Heart right ventricle (tissue), 16 donors: ENCODE measurements at regions not wholly inside any gene's neighbourhood (a gene's known extent, or its start where the extent isn't known, plus 50 kb on each side); places are given as distances from the start of the nearest gene placed in this dataset.

ENCODE experiments used
- ATAC-seq, 8 donors: fragments of 200-7000 bp; cut with Tn5 transposase; one replicate each; pipeline ENCODE4 v1.9.1; 2020; ENCODE audit warnings: mild to moderate bottlenecking in 8 of 8, moderate library complexity in 8 of 8, moderate number of reproducible peaks in 1 of 8
- DNase-seq, 2 donors: peaks; one replicate each; pipeline ENCODE4 v3.0.0-alpha.2; 2020
- H3K27ac ChIP-seq, 10 donors: fragments of 200-600 bp; sonication (generic) in 2 of 10; one replicate each; pipeline versions ENCODE4 v1.5.0 to v1.8.0; 2020 to 2022; ENCODE audit warnings: mild to moderate bottlenecking in 3 of 10
- H3K27me3 ChIP-seq, 7 donors: fragments of 200-600 bp; one replicate each; pipeline ENCODE4 v1.8.0; 2021 to 2022; ENCODE audit warnings: mild to moderate bottlenecking in 2 of 7
- H3K36me3 ChIP-seq, 9 donors: fragments of 200-600 bp; sonication (generic) in 1 of 9; one replicate each; pipeline versions ENCODE4 v1.5.0 to v1.8.0; 2020 to 2022; ENCODE audit warnings: mild to moderate bottlenecking in 2 of 9
- H3K4me1 ChIP-seq, 9 donors: fragments of 200-600 bp; sonication (generic) in 1 of 9; one replicate each; pipeline versions ENCODE4 v1.5.0 to v1.8.0; 2020 to 2022; ENCODE audit warnings: mild to moderate bottlenecking in 4 of 9
- H3K4me3 ChIP-seq, 10 donors: fragments of 200-600 bp; sonication (generic) in 2 of 10; one replicate each; pipeline versions ENCODE4 v1.5.0 to v1.8.0; 2020 to 2022; ENCODE audit warnings: mild to moderate bottlenecking in 7 of 10, moderate library complexity in 2 of 10
- H3K9me3 ChIP-seq, 11 donors: fragments of 200-600 bp in 10 of 11; sonication (generic) in 2 of 11; one replicate each; pipeline versions ENCODE4 v1.5.0 to v1.8.0; 2013 to 2022; ENCODE audit warnings: mild to moderate bottlenecking in 2 of 11, control low read depth in 1 of 11, moderate library complexity in 1 of 11
- WGBS, 2 donors: extraction: QIAGEN DNeasy Blood & Tissue Kit; methylation state at CpG; one replicate each; pipeline ENCODE4 v1.1.7; 2013; ENCODE audit warnings: inconsistent platforms in 1 of 2; 5-methylcytosine and 5-hydroxymethylcytosine counted together
- intact Hi-C, 10 donors: fragments of 100-400 bp; cut with DNase I; formaldehyde crosslinking; loops; one replicate each; pipeline versions ENCODE4 v1.11.1 to v1.14.2; 2022
- TF ChIP-seq, protein P1 (sequence below), 9 donors: fragments of 200-600 bp; sonication (generic) in 2 of 9; IDR thresholded peaks; one replicate each; pipeline versions ENCODE4 v1.5.0 to v1.8.0; 2021 to 2022; ENCODE audit warnings: antibody characterized with exemption in 9 of 9, mild to moderate bottlenecking in 5 of 9, moderate library complexity in 1 of 9
- donor health status: Arrhythmogenic right ventricular cardiomyopathy.
- donor health status: ischemic (EF 13 %, LVEDD 7.1; RV severe dilation, severe dysfunction).
- donor health status: healthy with polysubstance abuse.
- donor health status: DM: no; HTN: yes; CAD: no.
- donor health status: DM: no; HTN: no; CAD: no.
- donor health status: ischemic (EF 25% LVEDD 6.9; RV normal size, moderate dysfunction).
- donor health status: ischemic (EF 25% LVEDD 5.7; RV mildly dilated, moderate dysfunction).
- donor health status: healthy.
- donor health status: DM: yes; HTN: yes; CAD: no.
- donor health status: Ischemic cardiomyopathy.
- donor health status: ischemic (EF 35%, LVEDD 5.7; RV mildly dilated, moderate dysfunction).
- donor health status: nonischemic (EF 11% LVEDD 7.7; RV severe dilation, severe dysfunction).
- donor health status: DM: yes; HTN: yes; CAD: no.
- donor health status: PGD.
- donor health status: ischemic (EF 29% LVEDD 5.4; RV normal size, mild dysfunction).
- donor health status: nonischemic (EF 23%, LVEDD 6.1; RV moderate dilation, normal function).

DNA sequence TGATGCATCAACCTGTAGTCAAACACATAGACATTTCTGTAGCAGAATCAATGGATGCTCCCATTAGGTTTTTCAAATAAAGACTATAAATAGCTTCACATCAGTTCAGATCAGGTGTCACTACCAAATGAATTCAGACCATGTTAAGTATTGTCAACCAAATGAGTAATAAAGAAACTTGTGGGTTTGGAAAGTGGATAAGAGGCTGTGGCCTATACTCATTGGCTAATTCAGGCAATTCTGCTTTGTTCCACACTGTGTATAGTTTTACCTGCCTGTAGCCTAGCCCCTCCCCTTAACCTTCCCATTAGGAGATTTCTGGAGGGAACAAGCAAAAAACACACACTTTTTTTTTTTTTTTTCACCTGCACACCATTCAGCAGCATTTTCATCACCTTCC is 321.2 kb downstream of the HLX start:
- Histone ChIP-seq H3K27me3 (no peaks in the 10 kb centered on the region), H3K4me3 (no peak overlapping the region), H3K9me3 (peaks cover 0 to 23% (median 0%) of the 10 kb centered on the region in 11 donors), H3K36me3 (no peaks in the 10 kb centered on the region), H3K4me1 (peaks cover 0 to 37% (median 25%) of the 10 kb centered on the region in 9 donors), H3K27ac (no peak overlapping the region)
- intact Hi-C loops: loop anchor here in 9 of 10 donors (5.0 to 10.0 kb wide), 12 partner anchors 234 to 396 kb away; partner anchors contain the start of gene HLX (in 3 of the 9)
- ATAC-seq: no peak
- TF ChIP-seq, protein P1, sequence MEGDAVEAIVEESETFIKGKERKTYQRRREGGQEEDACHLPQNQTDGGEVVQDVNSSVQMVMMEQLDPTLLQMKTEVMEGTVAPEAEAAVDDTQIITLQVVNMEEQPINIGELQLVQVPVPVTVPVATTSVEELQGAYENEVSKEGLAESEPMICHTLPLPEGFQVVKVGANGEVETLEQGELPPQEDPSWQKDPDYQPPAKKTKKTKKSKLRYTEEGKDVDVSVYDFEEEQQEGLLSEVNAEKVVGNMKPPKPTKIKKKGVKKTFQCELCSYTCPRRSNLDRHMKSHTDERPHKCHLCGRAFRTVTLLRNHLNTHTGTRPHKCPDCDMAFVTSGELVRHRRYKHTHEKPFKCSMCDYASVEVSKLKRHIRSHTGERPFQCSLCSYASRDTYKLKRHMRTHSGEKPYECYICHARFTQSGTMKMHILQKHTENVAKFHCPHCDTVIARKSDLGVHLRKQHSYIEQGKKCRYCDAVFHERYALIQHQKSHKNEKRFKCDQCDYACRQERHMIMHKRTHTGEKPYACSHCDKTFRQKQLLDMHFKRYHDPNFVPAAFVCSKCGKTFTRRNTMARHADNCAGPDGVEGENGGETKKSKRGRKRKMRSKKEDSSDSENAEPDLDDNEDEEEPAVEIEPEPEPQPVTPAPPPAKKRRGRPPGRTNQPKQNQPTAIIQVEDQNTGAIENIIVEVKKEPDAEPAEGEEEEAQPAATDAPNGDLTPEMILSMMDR (IDR thresholded peaks at IDR 0.05): no peak
- no peak for DNase-seq

GRCh38 chr1:221201773-221202172 is 322.5 kb downstream of the HLX start:
- ATAC-seq (no peak), DNase-seq (no peak)
- intact Hi-C loops: loop anchor here in 9 of 10 donors (2.0 to 10.0 kb wide), 13 partner anchors 233 to 397 kb away; partner anchors contain the start of gene HLX (in 3 of the 9)
- no peaks in the 10 kb centered on the region for H3K27me3 ChIP-seq
- H3K27ac ChIP-seq: no peak overlapping the region
- no peak overlapping the region for H3K4me3 ChIP-seq
- H3K36me3 ChIP-seq: no peaks in the 10 kb centered on the region
- TF ChIP-seq, protein P1 (IDR thresholded peaks at IDR 0.05): no peak
- H3K4me1 ChIP-seq: peaks cover 0 to 37% (median 25%) of the 10 kb centered on the region in 9 donors
- H3K9me3 ChIP-seq: peaks cover 0 to 14% (median 0%) of the 10 kb centered on the region in 11 donors

DNA sequence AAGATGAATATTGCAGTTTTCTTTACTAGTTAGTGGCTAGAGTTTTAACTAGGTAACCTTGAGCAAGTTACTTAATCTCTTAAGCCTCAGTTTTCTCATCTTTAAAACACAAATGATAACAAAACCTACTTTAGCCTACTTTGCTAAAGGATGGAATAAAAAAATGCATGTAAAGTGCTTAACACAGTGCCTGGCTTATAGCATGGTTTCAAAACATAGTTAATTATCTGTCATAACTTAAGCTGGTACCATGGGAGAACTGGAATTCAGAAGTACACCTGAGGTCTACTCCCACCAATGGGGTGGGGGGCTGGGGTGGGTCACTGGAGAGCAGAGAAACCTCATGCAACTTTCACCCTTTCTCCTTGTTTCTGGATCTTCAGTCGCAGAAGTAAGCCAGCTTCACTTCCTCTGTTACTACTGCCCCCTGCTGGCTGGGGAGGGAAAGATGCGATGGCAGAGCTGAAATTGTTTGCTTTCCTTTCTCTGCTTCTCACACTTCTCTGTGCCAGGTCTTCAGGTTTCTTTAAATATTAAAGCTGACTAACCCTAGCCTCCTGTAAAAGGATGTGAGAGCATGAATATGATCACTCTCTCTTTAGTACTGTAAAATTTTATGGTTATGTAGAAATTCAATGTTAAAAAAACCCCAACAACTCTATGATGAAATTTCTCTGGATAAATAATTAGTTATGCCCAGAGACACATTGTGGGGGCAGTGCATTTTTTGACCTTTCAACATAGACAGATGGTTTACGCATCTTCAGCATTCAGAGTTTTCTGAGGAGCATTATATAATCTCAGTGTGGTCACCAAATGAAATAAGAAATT is 324.2 kb downstream of the HLX start:
- Histone ChIP-seq H3K4me3 (no peak overlapping the region), H3K4me1 (peaks cover 0 to 37% (median 25%) of the 10 kb centered on the region in 9 donors), H3K27me3 (no peaks in the 10 kb centered on the region), H3K9me3 (peaks cover 0 to 3% (median 0%) of the 10 kb centered on the region in 11 donors), H3K36me3 (no peaks in the 10 kb centered on the region), H3K27ac (peak overlapping the region in 9 of 10 donors; percentile 6 to 64 (median 49))
- WGBS, 2 donors: 13 to 14% methylated on average over 3 of the region's 3 CpGs
- intact Hi-C loops: loop anchor here in 9 of 10 donors (2.0 to 10.0 kb wide), 13 partner anchors 231 to 399 kb away; partner anchors contain the start of gene HLX (in 3 of the 9)
- ATAC-seq (peak; percentile 44 to 85 (median 74)), DNase-seq (peak; percentile 74 to 85)
- TF ChIP-seq, protein P1 (IDR thresholded peaks at IDR 0.05): peak; percentile 78 to 94 (median 92)

GRCh38 chr1:221204055-221204833 is 325.0 kb downstream of the HLX start:
- H3K9me3 ChIP-seq: peaks cover 0 to 9% (median 0%) of the 10 kb centered on the region in 11 donors
- peaks cover 0 to 37% (median 25%) of the 10 kb centered on the region in 9 donors for H3K4me1 ChIP-seq
- H3K27me3 ChIP-seq: no peaks in the 10 kb centered on the region
- TF ChIP-seq, protein P1 (IDR thresholded peaks at IDR 0.05): no peak
- intact Hi-C loops: loop anchor here in 9 of 10 donors (5.0 to 10.0 kb wide), 12 partner anchors 231 to 399 kb away; partner anchors contain the start of gene HLX (in 3 of the 9)
- no peaks in the 10 kb centered on the region for H3K36me3 ChIP-seq
- WGBS, 2 donors: 28 to 33% methylated on average over 3 of the region's 3 CpGs
- peak in 7 of 8 donors; percentile 62 to 92 (median 74) for ATAC-seq
- H3K27ac ChIP-seq: peak overlapping the region in 9 of 10 donors; percentile 6 to 64 (median 47)
- peak in 1 of 2 donors; percentile 19 for DNase-seq
- H3K4me3 ChIP-seq: no peak overlapping the region
